GM19455 (cell line): ENCODE measurements at regions not wholly inside any gene's neighbourhood (a gene's known extent, or its start where the extent isn't known, plus 50 kb on each side); places are given as distances from the start of the nearest gene placed in this dataset.
"Not testable (repeated sequence)": the region's sequence is repeated elsewhere in the genome, so short reads cannot be mapped to it uniquely, and the experiment has no call there.

Source experiments
- ATAC-seq: cut with Tn5 transposase; IDR thresholded peaks from one replicate; pipeline ENCODE4 v1.9.1; 2021; ENCODE audit not compliant: unreplicated experiment

DNA sequence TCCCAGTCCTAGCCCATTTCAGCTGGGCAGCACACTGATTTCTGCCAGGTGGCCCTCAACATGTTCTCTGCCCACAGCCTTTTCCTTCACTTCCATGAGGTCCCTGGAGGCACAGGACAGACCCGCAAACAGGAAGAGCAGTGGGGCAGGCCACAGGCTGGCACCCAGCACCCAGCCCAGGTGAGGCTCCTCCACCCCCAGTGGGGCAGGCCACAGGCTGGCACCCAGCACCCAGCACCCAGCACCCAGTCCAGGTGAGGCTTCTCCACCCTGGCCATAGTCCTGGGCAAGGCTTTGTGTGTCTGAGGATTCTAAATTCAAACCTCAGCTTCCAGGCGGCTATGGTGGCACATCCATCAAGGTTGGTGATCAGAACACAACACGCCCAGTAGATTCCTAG lies 1413.0 kb downstream of the BRD1 start:
- ATAC-seq: no peak

DNA sequence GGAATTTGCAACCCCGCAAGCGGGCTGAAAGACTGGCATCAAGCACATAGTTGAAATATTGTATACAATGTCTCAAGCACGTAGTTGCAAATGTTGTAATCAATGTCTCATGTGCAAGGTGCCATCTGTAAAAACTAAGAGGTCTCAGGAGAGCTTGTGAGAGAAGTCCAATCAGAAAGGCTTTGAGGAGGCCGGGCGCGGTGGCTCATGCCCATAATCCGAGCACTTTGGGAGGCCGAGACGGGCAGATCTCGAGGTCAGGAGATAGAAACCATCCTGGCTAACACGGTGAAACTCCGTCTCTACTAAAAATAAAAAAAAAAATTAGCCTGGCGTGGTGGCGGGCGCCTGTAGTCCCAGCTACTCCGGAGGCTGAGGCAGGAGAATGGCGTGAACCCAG lies 1414.7 kb downstream of the BRD1 start:
- not testable (repeated sequence) for ATAC-seq

DNA sequence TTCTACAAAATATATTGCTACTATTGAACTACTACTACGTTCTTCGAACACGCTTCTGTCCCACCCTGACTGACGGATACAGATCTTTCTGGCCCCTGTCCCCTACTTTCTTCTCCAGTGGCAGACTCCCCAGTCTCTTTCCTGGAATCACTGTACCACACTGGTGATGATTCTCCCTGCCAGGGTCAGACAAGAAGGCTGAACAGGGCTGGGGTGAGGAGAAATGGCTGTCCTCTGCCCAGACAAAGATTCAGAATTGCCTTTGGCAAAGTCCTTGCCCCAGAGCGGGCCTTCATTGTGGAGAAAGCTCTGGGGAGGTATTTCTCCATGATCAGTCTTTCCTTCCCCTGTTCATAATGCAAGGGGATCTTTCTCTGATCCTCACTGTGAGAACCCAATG lies 1417.1 kb downstream of the BRD1 start:
- ATAC-seq: no peak

DNA sequence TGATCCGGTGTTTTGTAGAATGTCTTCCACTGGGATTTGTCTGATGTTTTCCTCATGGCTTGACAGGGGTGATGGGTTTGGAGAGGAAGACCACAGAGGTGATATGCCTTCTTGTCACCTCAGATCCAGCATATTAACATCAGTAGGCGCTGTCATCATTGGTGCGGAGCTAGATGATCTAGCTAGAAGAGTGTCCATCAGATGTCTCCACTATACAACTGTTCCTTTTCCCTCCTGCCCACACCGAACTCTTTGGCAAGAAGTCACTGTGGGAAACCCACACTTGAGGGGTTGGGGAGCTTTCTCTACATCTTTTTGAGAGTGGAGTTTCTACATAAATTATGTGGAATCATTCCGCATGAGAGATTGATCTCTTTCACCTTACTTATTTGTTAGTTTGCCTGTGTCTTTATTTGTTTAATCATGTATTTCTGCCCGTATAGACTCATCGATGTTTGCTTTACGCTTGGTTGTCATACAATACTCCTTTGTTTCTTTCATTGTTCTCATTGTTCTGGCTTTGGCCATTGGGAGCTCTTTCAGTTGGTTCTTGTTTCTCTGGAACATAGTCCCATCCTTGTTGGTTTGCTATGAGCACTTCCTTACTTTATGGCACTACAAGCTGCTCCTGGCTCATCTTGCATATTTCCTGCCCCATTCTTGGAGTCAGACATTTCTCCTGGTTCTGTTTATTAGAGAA lies 1420.3 kb downstream of the BRD1 start:
- no peak for ATAC-seq

DNA sequence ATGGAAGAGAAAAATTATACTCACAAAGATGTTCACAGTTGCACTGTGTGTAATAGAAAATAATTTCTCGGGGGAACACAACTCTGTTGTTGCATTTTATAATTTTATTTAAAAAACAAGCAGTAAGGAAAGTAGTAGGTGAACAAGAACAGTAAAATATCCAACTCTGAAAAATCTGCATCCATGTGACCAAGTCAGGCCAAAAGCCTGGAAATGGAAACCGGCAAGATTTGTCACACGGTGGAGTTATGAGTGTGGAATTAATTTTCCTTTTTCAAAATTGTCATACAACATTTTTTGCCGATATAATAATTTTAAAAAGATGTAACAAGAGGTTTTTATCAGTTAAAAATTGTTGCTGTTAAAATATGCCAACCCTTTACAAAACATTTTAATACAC lies 1421.5 kb downstream of the BRD1 start:
- ATAC-seq: no peak

DNA sequence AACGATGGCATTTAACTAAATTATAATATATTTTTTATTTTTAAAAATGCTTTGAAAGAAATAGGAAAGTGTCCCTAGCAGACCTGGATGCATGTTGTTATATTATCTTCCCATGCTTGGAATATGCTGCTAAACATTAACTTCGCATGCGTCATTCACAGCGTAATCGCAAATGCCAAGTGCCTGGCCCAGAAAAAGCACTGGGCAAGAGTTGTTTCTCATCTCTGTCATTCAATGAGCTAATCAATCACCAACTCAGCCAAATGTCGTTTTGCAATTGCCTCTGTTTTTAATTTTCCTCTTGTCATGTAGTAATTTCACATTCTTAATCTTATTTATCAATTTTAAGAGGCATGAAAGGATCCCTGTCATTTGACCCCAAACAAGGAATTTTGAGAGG lies 1421.9 kb downstream of the BRD1 start:
- no peak for ATAC-seq

DNA sequence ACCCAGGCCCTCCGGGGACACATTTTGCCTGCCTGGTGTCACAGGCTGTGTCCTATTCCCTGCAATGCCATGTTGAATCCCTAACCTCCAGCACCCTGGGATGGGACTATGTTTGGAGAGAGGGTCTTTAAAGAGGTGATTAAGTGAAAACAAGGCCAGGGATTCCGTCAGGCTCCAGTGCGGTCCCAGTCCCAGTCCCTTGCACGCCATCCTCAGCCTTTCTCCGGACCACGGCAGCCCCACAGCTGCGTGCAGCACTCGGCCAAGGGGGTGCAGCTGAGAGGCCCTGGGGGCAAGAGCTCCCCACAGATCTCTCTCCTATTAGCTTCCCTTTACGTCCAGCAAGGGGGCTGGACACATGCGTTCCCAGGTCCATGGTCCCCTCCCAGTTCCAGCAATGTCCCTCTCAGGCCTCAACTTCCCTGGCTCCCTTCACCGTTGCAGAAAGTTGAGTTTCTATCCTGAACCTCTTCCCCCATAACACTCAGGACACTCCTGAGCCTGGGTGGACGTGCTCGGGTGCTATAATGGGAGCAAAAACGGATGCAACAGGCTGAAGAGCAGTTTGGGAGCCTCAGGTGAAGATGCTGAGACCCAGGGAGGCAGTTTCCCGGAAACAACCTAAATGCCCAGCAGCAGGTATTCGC lies 1422.7 kb downstream of the BRD1 start:
- ATAC-seq: no peak

DNA sequence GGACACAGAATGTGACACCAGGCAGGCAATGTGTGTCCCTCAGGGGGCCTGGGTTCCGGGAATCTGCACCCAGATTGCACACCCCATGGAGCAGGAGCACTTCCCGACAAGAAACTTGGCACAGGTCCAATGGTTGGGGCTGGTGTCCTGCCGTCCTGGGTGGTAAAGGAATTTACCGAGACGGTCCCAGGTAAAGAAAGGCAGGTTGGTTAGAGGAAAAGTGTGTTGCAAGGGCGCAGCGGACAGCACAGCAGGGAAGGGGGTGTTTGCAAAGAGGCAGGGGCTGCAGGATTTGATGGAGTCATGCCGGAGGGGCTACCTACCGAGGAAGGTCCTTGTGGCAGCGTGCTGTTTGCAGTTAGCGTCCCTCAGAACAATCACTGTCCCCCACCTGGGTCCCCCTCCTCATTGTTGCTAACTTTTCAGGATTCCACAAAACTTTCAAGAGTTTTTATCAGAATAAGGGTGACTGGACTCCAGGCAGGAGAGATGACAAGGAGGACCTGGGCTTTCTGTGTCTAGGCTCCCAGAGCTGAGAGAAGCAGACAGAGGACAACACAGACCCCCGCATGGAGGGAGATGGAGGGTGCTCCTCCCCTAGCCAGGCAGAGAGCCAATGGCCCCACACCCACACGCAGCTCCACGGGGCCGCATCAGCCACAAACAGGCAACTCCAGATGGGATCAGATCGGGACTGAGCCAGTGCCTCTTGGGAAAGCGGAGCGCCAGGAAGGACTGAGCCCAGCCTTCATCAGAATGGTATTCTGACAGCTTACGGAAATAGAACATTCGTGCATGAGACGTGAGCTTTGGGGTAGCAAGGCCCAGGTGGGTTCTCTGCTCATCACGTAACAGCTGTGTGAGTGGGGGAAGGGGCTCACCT lies 1423.9 kb downstream of the BRD1 start:
- ATAC-seq: no peak

DNA sequence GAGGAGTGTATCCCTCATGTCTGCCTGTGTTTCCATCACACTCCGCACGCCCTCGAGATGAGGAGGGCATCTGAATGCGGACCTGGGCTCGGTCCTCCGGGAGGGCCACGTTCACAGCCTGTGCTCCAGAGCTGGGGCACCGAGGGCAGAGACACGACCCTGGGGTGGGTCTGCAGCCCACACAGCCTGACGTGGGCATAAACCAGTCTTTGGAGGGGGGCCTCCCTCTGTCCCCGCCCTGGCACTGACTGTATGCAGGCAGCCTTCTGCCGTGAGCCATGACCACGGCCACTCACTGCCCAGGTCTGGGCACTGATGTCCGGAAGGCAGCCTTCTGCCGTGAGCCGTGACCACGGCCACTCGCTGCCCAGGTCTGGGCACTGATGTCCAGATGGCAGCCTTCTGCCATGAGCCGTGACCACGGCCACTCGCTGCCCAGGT lies 1425.1 kb downstream of the BRD1 start:
- ATAC-seq: no peak

DNA sequence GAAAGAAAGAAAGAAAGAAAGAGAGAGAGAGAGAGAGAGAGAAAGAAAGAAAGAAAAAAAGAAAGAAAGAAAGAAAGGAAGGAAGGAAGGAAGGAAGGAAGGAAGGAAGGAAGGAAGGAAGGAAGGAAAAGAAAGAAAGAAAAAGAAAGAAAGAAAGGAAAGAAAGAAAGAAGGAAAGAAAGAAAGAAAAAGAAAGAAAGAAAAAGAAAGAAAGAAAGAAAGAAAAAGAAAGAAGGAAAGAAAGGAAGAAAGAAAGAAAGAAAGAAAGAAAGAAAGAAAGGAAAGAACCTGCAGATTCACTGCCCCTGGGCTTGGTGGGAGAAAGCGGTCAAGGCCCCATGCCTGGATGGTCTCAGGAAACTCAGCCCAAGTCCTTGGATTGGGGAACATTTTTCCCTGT lies 1426.2 kb downstream of the BRD1 start:
- ATAC-seq: not testable (repeated sequence)

DNA sequence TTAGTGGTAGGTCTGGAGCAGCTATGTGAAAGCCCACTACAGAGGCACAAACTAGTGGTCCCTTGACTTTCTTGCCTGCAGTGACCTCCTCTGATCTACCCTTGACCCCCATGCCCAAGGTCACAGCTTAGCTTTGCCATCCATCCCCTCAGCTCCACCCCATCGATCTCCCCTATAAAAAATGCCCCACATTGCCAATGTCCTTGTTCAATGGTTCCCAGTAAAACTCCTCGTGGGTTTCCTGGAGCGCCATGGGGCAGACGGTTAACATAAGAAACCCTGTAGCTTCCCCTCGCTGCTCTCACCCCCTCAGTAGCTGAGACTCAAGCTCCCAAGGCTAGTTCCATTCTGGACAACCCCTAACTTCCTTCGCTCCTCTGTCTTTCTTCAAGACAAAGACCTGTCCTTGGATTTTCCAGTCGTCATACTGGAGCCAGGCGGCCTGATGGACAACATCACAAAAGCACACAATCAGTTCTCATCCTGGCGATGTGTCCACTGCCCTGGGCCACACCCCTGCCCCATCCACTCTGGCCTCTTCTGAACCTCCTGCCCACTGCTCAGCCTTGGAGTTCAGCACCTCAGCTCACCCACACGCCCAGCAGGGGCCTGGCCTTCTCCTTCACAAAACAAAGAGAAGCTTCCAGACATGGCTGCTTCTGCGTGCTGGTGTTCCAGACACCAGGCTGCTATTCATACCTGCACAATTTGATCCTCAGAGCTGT lies 1429.3 kb downstream of the BRD1 start:
- ATAC-seq: no peak

DNA sequence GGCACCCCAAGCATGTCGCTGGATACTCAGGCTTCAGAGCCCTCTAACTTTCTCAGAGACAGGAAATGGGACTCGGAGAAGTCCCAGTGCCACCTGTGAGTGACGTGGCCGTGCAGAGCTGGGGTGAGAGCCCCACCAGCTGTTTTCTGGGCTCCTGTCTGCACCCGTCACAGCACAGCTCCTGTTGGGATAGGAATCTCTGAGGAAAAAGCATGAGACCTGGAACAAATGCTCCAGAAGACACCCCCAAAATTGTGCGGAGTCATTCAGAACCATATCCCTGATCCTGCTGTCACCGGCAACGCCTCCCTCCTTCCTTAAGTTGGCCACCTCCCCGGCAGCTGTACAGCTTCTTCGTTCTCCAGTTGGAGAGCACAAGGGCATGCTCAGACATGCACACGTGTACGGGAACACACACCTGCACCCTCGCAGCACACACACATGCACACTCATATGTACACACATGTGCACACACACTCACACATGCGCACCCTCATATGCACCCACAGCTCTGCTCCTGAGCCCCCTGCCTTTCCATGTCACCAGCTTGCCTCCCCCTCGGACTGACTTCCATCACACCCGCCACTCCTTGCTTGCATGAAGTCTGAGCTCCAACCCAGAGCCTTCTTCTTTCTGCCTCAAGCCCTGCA lies 1430.0 kb downstream of the BRD1 start:
- no peak for ATAC-seq

DNA sequence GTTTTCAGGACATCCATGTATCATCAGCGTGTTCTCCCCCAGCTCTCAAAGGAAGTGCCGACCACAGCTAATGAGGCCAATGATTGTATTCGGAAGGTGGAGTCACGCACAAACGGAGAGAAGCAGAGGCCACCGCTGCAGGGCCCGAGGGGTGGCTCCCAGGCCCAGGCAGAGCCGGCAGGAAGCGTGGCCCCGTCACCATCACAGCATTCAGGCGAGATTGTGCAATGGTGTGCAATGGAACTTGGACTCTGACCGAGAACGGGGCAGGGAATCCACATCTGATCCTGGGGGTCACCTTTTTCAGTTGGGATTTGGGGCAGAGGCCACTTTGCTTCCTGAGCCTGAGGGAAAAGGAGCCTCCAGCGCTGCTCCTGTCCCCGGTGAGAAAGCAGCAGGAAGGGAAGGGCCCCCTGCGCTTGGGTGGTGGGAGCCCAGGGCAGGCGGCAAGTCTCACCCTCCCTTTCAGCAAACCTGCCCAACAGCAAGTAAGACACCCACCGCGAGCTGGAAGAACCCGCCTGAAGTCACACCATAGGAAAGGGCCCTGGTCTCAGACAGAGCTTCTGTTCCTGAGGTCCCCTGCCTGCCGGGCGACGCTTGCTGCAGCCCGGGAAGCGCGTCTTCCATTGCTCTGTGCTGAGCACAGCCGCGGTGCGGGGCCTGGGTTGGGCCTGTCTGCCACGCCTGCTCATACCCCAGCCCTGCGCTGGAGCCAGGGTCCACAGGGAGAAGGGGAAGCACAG lies 1430.7 kb downstream of the BRD1 start:
- ATAC-seq: no peak

DNA sequence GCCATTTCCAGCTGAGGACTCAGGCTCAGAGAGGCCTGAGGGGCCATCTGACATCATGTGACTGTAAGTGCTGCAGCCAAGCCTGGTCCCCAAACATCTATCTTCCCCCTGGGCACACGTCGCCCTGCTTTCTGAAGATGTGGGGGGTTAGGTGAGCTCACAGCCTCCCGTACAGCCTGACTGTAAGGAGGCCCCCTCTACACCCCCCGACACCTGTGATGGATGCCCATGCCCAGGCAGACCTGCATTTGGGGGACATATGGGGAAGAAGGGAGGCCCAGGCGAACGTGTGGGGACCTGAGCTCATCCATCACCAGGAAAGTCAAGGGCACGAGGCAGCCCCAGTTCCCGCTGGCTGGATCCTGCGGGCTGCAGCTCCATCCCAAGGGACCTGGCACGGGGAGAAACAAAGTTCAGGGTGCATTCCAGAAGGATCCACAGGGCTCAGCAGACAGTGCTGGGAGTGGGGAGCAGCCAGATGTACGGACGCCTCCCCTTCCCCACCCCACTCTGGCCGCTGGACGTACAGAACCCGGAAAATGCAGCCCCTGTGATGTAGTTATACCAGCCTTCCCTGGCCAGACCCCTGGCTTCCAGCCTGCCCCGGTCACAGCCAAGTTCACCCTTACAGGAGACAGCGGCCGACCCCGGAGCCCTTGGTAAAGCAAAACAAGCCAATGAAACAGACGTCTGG lies 1431.4 kb downstream of the BRD1 start:
- ATAC-seq: no peak

DNA sequence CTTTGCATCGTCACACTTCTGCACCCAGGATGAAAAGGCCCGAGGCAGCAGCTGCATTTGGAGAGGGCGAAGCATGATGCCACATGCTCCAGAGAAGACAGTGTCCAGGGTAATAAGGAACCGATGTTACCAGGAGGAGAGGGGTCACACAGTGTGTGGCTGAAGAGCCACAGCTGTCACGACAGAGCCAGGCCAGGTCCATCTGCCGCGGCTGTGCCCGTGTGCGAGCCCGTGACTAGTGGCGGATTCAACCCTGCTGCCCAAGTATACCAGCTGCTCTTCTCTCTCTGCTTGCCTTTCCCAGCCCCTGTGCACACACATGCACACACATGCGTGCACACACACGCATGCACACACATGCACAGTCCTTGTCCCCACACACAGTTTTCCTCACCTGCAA lies 1432.5 kb downstream of the BRD1 start:
- no peak for ATAC-seq

DNA sequence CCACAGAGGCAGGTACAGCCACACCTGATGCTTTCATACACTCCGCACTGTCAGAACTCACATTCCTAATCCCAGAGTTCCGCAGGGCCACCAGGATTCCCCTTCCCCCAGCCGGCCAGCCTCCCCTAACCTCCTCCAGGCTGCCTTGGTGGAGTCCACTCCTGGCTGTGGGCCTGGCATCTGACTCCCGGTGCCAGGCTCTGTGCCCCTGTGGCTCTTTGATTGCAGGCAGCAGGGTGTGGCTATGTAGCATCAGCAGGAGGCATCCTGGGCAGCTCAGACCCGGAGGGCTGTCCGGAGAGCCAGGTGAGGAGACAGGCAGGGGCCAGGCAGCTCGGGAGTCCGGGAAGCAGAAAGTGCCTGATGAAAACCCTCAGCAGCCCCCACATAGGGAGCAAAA lies 1432.9 kb downstream of the BRD1 start:
- ATAC-seq: no peak

DNA sequence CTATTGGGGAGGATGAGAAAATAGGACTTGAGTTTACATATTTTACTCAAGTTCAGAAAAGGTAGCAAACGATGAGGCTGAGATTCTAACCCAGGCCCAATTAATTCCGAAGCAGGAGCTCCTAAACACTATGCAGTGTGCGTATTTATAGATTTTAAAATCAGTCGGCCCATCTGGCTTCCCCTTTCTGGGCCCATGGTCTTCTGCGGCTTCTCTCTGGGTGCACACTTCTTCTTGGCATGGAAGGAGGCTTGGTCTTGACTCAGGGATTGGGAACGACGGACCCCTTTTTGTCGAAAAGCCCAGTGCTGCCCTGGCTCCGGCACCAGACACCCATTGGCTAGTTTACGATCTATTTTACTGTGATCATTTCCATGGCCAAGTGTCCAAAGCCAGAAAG lies 1433.8 kb downstream of the BRD1 start:
- ATAC-seq: no peak

DNA sequence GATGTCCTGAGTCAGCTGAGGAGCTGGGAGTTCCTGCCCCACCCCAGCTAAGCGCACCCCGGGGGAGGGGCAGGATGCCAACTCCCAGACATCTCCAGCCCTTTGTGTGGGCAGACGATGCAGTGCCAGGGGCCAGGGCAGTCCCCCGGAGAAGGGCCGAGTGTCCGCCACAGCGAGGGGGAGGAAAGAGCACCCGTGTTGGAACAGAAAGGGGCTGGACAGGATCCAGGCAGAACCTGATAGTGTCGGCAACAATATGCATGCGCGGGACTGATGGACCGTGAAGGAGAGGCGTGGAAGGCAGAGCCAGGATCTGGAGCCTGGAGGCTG lies 1434.7 kb downstream of the BRD1 start:
- no peak for ATAC-seq

DNA sequence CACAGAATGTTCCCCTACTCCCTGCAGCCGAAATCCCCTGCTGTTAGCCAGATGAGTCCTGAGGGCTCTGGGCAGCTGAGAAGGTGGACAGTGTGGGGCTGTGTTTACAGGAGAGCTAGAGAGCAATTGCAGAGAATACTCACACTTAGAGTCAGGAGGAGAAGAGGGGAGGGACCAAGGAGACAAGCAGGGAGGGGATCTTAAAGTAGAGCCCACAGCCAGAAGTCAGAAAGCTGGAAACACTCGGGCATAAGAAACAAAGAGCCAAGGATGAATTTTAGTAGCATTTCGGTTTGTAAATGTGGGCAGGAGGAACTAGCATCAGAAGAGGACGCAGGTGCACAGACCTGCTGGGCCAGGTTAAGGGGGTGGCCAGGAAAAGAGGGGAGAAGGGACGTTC lies 1435.9 kb downstream of the BRD1 start:
- no peak for ATAC-seq
